ENCODE measurements at regions not wholly inside any gene's neighbourhood (a gene's known extent, or its start where the extent isn't known, plus 50 kb on each side); places are given as distances from the start of the nearest gene placed in this dataset.

- DNase-seq (ENCODE audit: low read depth) = no peak
- no peak for TF ChIP-seq CTCF (IDR thresholded peaks at IDR 0.05; ENCODE audit: low read depth, low read length, missing control alignments)
These were observed 279.3 kb downstream of the MZT1 start for GRCh38 chr13:72448082-72448481.

DNA sequence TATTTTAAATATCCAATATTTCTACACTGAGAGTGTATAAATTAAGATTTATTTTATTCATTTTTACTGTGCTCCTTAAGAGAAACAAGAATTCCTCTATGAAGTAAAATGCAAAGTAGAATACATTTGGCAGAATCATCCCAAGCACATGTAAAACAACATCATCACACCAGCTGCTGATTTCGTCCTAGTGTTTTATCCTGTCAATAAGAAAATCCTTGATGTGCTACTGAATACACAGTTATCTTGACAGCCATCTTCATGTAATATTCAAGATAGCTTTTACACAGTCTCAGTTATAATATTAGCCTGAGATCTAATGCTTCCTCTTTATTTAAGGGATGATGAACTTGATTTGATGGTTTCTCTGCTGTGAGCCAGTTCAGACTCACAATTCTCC lies 282.4 kb downstream of the MZT1 start:
- TF ChIP-seq CTCF (IDR thresholded peaks at IDR 0.05; ENCODE audit: low read depth, low read length, missing control alignments) = no peak
- no peak for DNase-seq (ENCODE audit: low read depth)
- no peak overlapping the region for H3K4me3 ChIP-seq (ENCODE audit: low read depth, low read length)

More at GRCh38 chr13:72448082-72448481, 279.3 kb downstream of the MZT1 start:
- no peak overlapping the region for H3K4me3 ChIP-seq (ENCODE audit: low read depth, low read length)

- H3K4me3 ChIP-seq (ENCODE audit: low read depth, low read length) = no peak overlapping the region
- no peak for DNase-seq (ENCODE audit: low read depth)
- TF ChIP-seq CTCF (IDR thresholded peaks at IDR 0.05; ENCODE audit: low read depth, low read length, missing control alignments) = no peak
These were observed 290.0 kb downstream of the MZT1 start for GRCh38 chr13:72437458-72437857.

DNA sequence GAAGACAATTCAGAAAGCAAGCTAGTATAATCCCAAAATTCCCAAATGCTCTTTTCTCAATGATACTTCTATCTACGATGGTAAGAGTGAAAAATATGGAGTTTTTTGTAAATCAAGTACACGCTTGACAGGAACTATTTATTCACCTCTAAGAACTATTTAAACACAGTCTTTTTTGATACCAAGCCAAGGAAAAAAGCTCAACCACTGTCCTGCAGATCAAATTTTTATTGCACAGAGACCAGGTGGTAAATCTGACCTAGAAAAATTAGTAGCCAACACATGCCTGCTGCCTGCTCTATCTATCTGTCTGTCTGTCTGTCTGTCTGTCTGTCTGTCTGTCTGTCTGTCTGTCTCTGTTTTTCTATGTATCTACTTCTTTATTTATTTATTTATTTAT lies 292.2 kb downstream of the MZT1 start:
- DNase-seq (ENCODE audit: low read depth) = no peak
- no peak overlapping the region for H3K4me3 ChIP-seq (ENCODE audit: low read depth, low read length)
- no peak for TF ChIP-seq CTCF (IDR thresholded peaks at IDR 0.05; ENCODE audit: low read depth, low read length, missing control alignments)

DNA sequence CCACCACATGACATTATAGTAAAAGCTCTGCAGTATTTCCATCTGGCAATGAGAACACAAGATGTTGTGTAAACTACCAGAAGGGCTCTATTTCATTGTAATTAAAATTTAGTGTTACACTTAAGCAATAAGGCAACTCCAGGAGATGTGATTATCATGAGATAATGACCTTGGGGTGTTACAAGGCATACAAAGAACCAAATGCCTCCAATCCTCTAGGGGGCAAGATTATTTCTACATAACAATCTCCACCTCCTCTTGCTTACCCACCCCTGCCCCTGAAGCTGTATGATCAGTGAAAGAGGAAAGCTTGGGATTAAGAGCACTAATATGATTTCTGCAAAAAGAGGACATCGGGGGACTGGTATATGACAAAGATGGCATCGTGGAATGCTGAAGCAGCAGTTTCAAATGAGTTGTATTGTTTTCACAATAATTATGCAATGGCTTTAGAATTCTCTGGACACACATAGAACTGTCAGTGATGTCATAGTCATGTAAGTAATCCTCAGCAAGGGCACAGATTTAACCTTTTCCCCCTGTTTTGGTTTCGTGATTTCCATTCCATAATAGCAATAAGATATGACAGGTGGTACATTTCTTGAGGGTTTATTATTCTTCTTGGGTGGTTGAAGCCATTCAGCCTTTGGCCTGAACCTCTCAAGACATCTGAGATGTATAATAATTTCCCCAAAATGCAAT lies 295.3 kb downstream of the MZT1 start:
- no peak for DNase-seq (ENCODE audit: low read depth)
- H3K4me3 ChIP-seq (ENCODE audit: low read depth, low read length) = no peak overlapping the region
- no peak for TF ChIP-seq CTCF (IDR thresholded peaks at IDR 0.05; ENCODE audit: low read depth, low read length, missing control alignments)

DNA sequence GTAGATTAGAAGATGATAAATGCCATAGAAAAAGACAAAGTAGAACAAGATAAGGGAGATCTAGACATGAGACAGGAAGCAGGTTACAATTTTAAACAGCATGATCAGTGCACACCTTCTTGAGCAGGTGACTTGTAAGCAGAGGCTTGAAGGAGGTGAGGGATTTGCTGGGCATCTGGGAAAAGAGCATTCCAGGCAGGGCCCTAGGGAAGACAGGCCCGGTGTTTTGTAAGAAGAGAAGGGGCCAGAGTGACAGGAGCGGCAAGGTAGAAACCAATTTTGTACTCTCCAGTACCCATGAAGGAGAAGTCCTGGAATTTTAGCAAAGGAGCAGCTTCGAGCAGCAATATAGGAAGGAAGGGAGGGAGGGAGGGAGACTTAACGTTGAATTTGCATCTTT lies 296.5 kb downstream of the MZT1 start:
- no peak overlapping the region for H3K4me3 ChIP-seq (ENCODE audit: low read depth, low read length)

More for the DNA sequence above, 296.5 kb downstream of the MZT1 start:
- no peak for DNase-seq (ENCODE audit: low read depth)
- TF ChIP-seq CTCF (IDR thresholded peaks at IDR 0.05; ENCODE audit: low read depth, low read length, missing control alignments) = no peak
